ENCODE measurements at regions not wholly inside any gene's neighbourhood (a gene's known extent, or its start where the extent isn't known, plus 50 kb on each side); places are given as distances from the start of the nearest gene placed in this dataset.

DNA sequence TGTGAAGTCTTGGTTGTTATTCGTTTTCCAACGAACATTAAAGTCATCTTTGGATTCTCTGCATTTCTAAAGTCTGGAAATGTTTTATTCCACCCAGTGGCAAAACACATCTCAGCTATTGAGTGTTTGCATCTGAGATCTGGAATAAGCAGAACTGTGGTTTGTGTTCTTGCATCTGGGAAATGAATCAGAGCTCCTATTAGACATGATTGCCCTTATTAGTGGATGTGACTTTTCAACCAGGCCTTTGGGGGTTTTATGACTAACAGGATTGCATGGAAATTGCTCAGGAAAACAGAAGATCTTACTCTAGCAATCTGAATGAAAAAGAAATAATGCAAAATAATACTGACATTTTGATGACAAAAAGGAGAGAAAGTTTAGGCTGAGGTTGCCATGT lies 488.8 kb downstream of the IRS2 start:
- Mint-ChIP-seq H3K4me1 (no peaks in the 10 kb centered on the region), H3K27me3 (ENCODE audit: low read depth) (no peaks in the 10 kb centered on the region), H3K9me3 (peaks cover 7% of the 10 kb centered on the region), H3K27ac (no peak overlapping the region), H3K36me3 (ENCODE audit: low read depth) (no peaks in the 10 kb centered on the region), H3K4me3 (no peak overlapping the region)
- TF ChIP-seq, protein P1, sequence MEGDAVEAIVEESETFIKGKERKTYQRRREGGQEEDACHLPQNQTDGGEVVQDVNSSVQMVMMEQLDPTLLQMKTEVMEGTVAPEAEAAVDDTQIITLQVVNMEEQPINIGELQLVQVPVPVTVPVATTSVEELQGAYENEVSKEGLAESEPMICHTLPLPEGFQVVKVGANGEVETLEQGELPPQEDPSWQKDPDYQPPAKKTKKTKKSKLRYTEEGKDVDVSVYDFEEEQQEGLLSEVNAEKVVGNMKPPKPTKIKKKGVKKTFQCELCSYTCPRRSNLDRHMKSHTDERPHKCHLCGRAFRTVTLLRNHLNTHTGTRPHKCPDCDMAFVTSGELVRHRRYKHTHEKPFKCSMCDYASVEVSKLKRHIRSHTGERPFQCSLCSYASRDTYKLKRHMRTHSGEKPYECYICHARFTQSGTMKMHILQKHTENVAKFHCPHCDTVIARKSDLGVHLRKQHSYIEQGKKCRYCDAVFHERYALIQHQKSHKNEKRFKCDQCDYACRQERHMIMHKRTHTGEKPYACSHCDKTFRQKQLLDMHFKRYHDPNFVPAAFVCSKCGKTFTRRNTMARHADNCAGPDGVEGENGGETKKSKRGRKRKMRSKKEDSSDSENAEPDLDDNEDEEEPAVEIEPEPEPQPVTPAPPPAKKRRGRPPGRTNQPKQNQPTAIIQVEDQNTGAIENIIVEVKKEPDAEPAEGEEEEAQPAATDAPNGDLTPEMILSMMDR (IDR thresholded peaks at IDR 0.05; ENCODE audit: unreplicated experiment in 3 of 3), result no peak

DNA sequence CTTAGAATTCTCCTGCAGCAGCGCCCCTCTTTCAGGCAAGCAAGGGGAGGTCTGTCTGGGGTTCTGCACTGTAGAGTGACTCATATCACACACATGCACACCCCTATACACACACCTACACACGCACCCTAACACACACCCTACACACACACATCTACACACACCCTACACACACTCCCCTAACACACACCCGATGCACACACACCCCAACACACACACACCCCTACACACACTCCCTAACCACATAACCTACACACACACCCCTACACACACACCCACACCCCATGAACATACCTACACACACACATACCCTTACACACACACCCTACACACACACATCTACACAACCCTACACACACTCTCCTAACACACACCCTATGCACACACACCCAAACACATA lies 493.2 kb downstream of the IRS2 start:
- Mint-ChIP-seq H3K9me3 (peaks cover 7% of the 10 kb centered on the region), H3K27ac (no peak overlapping the region), H3K27me3 (ENCODE audit: low read depth) (no peaks in the 10 kb centered on the region), H3K36me3 (ENCODE audit: low read depth) (no peaks in the 10 kb centered on the region), H3K4me3 (no peak overlapping the region), H3K4me1 (no peaks in the 10 kb centered on the region)
- TF ChIP-seq, protein P1 (IDR thresholded peaks at IDR 0.05; ENCODE audit: unreplicated experiment in 3 of 3), result no peak

DNA sequence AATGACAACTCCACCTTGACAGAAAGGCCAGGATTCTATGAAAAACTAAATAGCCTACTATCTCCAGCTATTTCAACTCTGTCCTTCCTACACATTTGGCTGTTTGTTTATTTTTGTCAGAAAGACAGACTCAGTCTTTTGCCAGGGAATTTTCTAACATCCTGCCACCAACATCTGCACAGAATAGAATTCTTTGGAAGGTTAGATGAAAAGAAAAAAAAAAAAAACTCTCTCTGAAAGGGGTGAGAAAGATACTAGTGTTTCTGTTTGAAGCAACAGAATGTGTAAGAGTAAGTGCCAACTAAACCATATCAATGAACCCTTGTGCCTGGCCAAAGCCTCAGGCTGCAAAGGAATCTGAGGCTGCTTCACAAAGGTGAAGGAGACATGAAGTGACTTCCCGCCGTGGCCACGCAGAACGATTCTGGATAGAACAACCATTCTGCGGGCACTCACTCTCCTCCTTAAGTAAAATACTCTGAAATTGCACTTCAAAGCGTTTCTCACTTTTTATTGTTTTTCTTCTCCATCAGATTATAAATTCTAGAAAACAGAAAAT lies 498.2 kb downstream of the IRS2 start:
- H3K36me3 Mint-ChIP-seq (ENCODE audit: low read depth), result no peaks in the 10 kb centered on the region
- no peaks in the 10 kb centered on the region for H3K27me3 Mint-ChIP-seq (ENCODE audit: low read depth)
- TF ChIP-seq, protein P1 (IDR thresholded peaks at IDR 0.05; ENCODE audit: unreplicated experiment in 3 of 3), result no peak
- H3K9me3 Mint-ChIP-seq, result no peaks in the 10 kb centered on the region
- no peak overlapping the region for H3K27ac Mint-ChIP-seq
- no peaks in the 10 kb centered on the region for H3K4me1 Mint-ChIP-seq
- no peak overlapping the region for H3K4me3 Mint-ChIP-seq

DNA sequence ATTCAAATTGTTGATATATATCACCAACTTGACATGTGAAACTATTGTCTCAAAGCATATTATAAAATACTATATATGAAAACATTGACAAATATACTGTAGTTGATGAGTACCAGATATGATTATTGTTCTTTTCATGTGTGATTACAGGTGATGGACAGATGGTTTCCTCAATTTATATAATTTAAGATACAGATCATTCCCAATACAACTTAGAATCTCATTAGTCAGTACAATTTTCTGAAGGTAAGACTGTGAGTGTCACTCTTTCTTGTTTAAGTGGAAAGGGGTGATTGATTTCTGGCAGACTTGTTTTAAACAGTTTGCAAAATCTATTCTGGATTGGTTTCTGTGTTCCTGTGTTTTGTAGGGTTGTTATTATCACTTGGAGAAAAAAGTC lies 498.8 kb downstream of the IRS2 start:
- Mint-ChIP-seq H3K27ac (no peak overlapping the region), H3K36me3 (ENCODE audit: low read depth) (no peaks in the 10 kb centered on the region), H3K9me3 (no peaks in the 10 kb centered on the region), H3K4me1 (no peaks in the 10 kb centered on the region), H3K4me3 (no peak overlapping the region), H3K27me3 (ENCODE audit: low read depth) (no peaks in the 10 kb centered on the region)
- TF ChIP-seq, protein P1 (IDR thresholded peaks at IDR 0.05; ENCODE audit: unreplicated experiment in 3 of 3), result no peak

DNA sequence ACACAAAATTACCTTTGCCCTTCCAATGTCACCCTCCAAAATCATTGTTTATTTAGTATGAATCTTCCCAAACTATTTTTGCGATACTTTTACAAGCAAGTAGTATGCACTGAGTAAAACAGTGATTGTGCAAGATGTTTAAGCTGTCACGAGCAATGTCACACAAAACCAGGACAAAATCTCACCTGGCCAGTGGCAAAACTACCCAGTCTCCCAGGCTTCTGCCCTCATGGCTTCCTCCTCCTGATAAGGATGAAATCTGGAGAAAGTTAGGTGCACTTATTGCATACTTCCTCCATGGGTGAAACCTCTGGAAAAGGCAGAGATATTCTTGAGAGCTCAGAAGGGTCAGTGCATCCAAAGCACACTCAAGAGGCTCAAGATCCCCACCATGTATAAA lies 500.8 kb downstream of the IRS2 start:
- Mint-ChIP-seq H3K27ac (no peak overlapping the region), H3K4me1 (no peaks in the 10 kb centered on the region), H3K36me3 (ENCODE audit: low read depth) (no peaks in the 10 kb centered on the region), H3K27me3 (ENCODE audit: low read depth) (no peaks in the 10 kb centered on the region), H3K4me3 (no peak overlapping the region), H3K9me3 (no peaks in the 10 kb centered on the region)
- TF ChIP-seq, protein P1 (IDR thresholded peaks at IDR 0.05; ENCODE audit: unreplicated experiment in 3 of 3), result no peak

DNA sequence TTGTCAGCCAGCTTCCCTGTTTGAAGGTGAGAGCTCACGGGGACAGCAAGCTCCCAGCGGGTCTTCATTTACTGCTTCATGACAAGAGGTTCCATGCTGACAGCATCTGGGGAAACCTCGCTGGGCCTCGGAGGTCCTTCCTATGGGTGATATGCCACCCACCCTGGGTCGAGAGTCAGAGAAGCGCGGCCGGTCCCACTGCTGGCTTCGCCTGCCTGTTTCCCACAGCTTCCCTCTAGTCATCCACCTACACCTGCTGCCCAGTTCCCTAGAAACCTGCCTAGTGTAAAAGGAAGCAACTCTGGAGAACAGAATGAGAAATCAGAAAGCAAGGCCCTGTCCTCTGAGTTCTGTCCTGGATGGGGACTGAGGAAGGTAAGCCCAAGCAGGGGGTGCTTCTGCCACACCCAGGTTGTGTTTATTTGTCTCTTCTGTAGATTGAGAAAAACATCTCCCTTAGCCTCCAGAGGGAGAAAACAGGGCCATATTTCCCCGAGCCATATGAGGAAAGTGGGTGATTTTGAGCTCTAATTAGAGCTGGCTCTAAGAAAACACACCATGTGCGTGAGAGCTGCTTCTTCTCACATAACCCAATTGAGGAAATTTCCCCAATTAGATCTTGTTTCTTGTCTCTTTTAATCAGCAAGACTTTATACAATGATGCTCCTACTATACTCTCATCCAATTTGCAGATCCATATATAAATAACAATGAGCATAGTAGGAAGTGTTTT lies 504.3 kb downstream of the IRS2 start:
- Mint-ChIP-seq H3K9me3 (no peaks in the 10 kb centered on the region), H3K27me3 (ENCODE audit: low read depth) (no peaks in the 10 kb centered on the region), H3K4me3 (no peak overlapping the region), H3K4me1 (no peaks in the 10 kb centered on the region), H3K36me3 (ENCODE audit: low read depth) (no peaks in the 10 kb centered on the region), H3K27ac (no peak overlapping the region)
- TF ChIP-seq, protein P1 (IDR thresholded peaks at IDR 0.05; ENCODE audit: unreplicated experiment in 3 of 3), result no peak
